ENCODE measurements at regions not wholly inside any gene's neighbourhood (a gene's known extent, or its start where the extent isn't known, plus 50 kb on each side); places are given as distances from the start of the nearest gene placed in this dataset.

DNA sequence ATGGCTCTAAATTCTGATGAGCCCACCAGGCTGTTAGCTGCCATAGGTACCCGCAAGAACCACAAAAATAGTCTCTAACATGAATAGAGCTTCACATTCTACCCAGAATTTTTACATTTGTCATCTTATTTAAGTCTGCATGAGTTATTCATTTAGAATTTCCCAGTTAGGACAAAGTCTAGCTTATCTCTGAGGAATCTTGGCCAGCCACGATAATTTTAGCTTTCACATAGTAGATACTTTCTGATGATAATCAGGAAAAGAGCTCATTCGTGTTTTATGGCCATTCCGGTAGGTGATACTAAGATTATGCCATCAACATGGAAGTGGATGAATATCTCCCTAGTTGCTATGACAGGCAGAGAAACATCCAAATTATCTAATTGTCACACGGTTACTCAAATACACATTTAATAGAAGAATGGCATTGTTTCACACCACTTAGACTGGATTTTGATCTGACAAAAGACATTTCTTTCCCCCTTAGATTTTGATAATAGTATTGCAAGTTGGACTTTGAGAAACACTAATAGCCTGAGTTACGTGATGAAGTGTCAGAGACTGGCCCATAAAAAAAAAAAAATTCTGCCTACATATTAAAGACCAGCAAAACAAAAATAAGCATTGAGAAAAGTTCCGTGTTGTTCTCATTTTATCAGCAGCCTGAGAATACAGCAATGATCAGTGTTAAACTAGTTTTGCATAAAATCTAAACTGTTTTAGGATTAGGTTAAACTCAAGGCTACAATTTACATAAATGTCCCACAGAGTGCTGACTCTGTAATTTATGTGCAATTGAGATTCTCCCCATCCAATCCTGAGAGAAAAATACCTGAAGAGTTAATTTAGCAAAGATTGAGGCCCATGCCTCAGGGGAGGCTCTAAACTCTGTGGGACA, 397.5 kb upstream of the ARID1B start:
- intact Hi-C loops (cut with DNase I), result no loop called here
- ATAC-seq (no peak), DNase-seq (ENCODE audit: missing footprints) (no peak)

DNA sequence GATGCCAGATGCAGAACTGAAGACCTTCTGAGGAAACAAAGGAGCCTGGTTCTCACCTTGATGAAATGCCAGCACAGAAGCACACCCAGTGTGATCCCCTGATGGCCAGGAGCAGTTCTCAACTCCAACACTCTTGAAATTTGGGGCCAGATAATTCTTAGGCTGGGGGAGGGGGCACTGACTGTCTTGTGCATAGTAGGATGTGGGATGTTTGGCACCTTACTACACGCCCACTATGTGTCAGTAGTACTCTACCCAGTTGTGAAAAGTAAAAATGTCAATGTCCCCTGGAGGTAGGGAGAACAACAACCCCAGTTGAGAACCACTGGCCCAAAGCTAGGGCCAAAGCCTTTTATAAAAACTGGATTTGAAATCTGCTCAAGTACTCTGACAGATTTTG, 398.3 kb upstream of the ARID1B start:
- intact Hi-C loops (cut with DNase I), result no loop called here
- no peak for ATAC-seq
- no peak for DNase-seq (ENCODE audit: missing footprints)

- intact Hi-C loops (cut with DNase I), result no loop called here
- no peak for ATAC-seq
- no peak for DNase-seq (ENCODE audit: missing footprints)
These were observed 401.1 kb upstream of the ARID1B start for GRCh38 chr6:156376091-156376490.

DNA sequence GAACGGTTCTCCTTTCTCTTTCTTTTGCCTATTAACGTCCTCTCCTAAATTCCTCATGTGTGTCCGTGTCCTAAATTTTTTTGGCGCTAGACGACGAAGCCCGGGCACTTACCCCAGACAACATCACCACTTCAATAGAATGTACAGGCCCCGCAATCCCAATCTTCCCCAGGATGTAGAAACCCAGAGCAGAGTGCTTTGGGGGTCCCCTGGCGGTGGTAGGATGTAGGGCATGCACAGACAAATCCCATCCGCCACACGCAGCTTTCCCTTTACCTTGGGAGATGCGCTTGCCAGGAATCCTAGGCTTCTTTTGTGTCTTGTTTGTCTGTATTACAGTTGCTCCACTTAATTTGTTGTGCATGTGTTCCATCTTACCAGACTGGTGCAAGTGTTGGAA, 417.3 kb upstream of the ARID1B start:
- DNase-seq (ENCODE audit: missing footprints) (no peak), ATAC-seq (no peak)
- intact Hi-C loops (cut with DNase I), result no loop called here

DNA sequence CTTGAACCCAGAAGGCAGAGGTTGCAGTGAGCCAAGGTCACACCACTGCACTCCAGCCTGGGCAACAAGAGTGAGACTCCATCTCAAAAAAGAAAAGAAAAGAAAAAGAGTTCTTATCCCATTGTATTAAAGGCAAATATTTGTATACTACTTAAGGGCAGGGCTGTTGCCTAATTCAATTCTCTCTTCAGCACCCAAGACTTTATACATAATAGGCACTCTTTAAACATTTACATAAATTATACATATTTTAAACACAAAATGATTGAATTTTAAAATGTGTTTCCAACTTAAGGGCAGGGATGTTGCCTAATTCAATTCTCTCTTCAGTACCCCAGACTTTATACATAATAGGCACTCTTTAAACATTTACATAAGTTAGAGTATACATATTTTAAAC, 424.3 kb upstream of the ARID1B start:
- no peak for ATAC-seq
- DNase-seq (ENCODE audit: missing footprints), result no peak
- intact Hi-C loops (cut with DNase I), result no loop called here

- no peak for DNase-seq (ENCODE audit: missing footprints)
- intact Hi-C loops (cut with DNase I), result no loop called here
- ATAC-seq, result no peak
These were observed 425.7 kb upstream of the ARID1B start for GRCh38 chr6:156351346-156351966.

DNA sequence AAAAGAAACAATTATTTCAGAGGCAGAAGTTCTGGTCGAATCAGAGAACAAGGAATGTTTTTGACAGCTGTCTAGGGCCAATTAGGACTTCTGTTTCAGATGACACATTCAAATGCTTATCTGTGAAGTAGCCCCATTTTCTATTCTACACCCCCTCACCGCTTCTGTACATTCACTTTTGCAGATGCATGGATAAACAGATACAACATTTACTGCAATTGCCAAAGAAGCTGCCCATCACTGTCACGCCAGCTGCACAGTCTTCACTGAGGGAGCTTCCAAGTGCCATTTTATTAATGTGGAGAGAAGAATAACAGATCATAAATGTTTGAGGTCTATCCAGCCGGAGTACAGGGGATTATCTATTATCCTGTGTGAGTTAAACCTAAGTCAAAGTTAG, 426.8 kb upstream of the ARID1B start:
- DNase-seq (ENCODE audit: missing footprints), result no peak
- intact Hi-C loops (cut with DNase I), result no loop called here
- no peak for ATAC-seq

DNA sequence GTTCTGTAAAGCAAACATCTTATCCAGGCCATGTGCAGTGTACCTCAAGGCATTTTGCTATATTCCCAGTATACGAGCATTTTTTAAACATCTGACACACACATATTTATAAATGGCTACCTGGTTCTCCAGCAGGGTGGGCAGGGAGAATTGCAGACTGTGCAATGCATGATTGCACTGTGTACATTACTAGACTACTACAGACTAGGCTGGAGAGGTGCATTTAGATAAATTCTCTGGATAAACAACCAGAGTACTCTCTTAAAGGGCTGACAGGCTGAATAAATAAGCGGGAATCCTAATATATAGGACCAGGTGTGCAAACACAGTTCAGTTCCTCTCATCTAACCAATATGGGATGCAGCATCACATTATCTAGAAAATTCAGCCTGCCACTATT, 428.3 kb upstream of the ARID1B start:
- intact Hi-C loops (cut with DNase I), result no loop called here
- DNase-seq (ENCODE audit: missing footprints) (no peak), ATAC-seq (no peak)

GRCh38 chr6:156348424-156348823, 428.8 kb upstream of the ARID1B start:
- ATAC-seq (peak; percentile 37), DNase-seq (ENCODE audit: missing footprints) (no peak)
- intact Hi-C loops (cut with DNase I), result no loop called here

DNA sequence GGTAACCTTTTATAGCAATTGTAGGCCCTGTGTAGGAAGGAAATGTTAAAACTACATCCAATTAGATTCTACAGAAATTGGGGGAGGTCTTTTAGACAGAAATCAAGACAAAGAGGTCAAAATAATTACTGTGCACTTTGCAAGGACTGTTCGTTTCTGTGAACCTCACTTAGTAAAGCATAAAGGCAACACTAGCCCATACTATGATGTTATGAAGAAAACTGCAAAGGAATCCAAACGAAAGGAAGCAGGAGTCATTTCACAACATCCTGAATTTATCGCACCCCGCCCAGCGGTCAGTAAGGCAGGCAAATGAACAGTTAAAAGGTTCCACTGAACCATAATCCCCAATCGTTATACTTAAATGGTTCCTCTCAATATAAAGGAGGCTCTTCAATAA, 429.5 kb upstream of the ARID1B start:
- no peak for DNase-seq (ENCODE audit: missing footprints)
- intact Hi-C loops (cut with DNase I), result no loop called here
- peak; percentile 46 for ATAC-seq

DNA sequence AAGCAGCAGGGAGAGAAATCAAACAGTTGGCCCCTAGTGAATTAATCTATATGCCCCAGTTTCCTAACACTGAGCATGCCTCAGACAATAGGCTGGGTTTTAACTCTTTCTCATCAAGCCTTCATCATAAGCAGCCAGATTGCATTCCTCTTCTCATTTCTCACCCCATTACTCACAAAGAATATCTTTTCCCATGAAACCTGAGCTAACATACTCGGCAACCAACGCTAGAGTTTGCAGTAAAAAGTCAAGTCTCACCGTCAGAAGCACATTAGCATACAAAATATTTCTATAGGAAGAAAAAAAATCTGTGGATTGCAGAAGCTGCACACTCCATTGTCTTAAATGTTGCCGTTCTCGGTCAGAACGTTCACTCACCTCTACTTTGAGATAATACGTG, 429.9 kb upstream of the ARID1B start:
- DNase-seq (ENCODE audit: missing footprints) (no peak), ATAC-seq (no peak)
- intact Hi-C loops (cut with DNase I), result no loop called here

DNA sequence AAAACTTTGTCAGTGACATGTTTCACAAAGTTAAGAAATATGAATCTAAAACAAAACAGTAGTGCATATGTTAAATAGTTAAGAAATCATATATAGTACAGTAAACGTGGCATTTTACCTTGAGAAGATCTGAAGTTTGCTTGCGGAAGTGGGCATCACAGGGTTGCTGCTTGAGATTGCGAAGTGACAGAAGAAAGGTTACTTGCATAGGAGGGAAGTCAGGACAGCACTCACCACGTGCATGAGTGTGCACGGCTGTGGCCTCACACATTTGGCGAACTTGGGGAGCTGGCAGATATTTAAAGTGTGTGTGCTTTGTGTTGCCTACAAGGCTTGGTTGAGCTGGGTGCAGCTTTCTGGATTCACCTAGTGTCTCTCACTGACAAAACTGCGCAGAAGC, 431.5 kb upstream of the ARID1B start:
- intact Hi-C loops (cut with DNase I), result no loop called here
- no peak for ATAC-seq

GRCh38 chr6:156344491-156344890, 432.7 kb upstream of the ARID1B start:
- ATAC-seq, result no peak
- DNase-seq (ENCODE audit: missing footprints), result no peak
- intact Hi-C loops (cut with DNase I), result no loop called here

More for the DNA sequence above, 431.5 kb upstream of the ARID1B start:
- no peak for DNase-seq (ENCODE audit: missing footprints)

DNA sequence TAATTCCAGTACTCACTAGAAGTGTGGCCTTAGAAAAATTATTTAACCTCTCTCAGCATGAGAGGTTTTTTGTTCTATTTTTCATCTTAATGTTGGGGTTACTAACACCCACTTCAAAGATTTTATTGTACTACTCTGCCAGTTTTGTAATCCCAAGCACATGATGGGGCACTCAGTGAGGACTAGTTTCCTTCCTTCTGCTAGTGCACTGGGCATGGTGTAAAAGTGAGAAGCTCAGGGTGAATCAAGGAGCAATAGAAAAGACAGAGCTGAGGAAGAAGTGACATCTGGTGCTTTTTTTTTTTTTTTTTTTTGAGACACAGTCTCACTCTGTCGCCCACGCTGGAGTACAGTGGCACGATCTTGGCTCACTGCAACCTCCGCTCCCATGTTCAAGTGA, 439.4 kb upstream of the ARID1B start:
- ATAC-seq (no peak), DNase-seq (ENCODE audit: missing footprints) (no peak)
- intact Hi-C loops (cut with DNase I), result no loop called here

- no peak for ATAC-seq
- intact Hi-C loops (cut with DNase I), result no loop called here
- DNase-seq (ENCODE audit: missing footprints), result no peak
These were observed 440.4 kb upstream of the ARID1B start for GRCh38 chr6:156336733-156337132.

GRCh38 chr6:156336089-156336488, 441.1 kb upstream of the ARID1B start:
- no peak for DNase-seq (ENCODE audit: missing footprints)
- intact Hi-C loops (cut with DNase I), result no loop called here
- no peak for ATAC-seq

DNA sequence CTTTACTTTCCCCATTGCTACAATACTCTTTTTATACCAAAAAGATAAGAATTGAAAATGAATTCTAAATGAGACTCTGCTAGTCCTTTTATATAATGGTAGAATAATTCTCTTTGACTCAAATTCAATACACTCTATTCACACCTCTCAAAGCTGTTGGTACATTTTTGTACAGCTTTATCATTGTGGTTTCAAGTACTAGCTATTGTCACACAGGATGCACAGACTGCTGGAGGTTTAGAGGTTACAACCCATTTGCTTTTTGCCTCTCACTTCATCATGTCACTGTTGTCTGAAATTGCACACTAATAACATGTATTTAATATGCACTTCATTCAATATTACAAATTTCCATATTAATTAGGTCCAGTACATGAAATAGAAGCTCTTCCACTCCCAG, 442.2 kb upstream of the ARID1B start:
- ATAC-seq (no peak), DNase-seq (ENCODE audit: missing footprints) (no peak)
- intact Hi-C loops (cut with DNase I), result no loop called here

DNA sequence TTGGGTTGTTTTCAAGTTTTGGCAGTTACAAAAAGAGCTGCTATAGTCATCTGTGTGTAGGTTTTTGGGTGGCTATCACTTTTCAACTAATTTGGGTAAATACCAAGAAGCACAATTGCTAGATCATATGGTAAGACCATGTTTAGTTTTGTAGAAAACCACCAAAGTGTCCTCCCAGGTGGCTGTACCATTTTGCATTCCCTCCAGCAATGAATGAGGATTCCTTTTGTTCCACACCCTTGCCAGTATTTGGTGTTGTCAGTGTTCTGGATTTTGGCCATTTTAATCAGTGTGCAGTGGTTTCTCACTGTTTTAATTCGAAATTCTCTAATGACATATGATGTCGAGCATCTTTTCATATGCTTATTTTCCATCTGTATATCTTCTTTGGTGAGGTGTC, 457.5 kb upstream of the ARID1B start:
- ATAC-seq (no peak), DNase-seq (ENCODE audit: missing footprints) (no peak)
- intact Hi-C loops (cut with DNase I), result no loop called here

- intact Hi-C loops (cut with DNase I), result no loop called here
- DNase-seq (ENCODE audit: missing footprints), result no peak
- no peak for ATAC-seq
These were observed 460.5 kb upstream of the ARID1B start for GRCh38 chr6:156316583-156317125.

- intact Hi-C loops (cut with DNase I), result no loop called here
- no peak for ATAC-seq
- DNase-seq (ENCODE audit: missing footprints), result no peak
These were observed 462.0 kb upstream of the ARID1B start for GRCh38 chr6:156315146-156315545.

All from Right ventricle myocardium inferior (tissue), 1 donor.